B cell (primary cell): ENCODE measurements at regions not wholly inside any gene's neighbourhood (a gene's known extent, or its start where the extent isn't known, plus 50 kb on each side); places are given as distances from the start of the nearest gene placed in this dataset.

ENCODE experiments used
- ATAC-seq: fragments of 200-7000 bp; cut with Tn5 transposase; one replicate; pipeline ENCODE4 v1.10.0; 2021; ENCODE audit warnings: low read depth, mild to moderate bottlenecking, moderate number of reproducible peaks, moderate library complexity
- CTCF ChIA-PET: fragments of 350-600 bp; sonication (Branson Sonifier 250); formaldehyde crosslinking; loops from one replicate; lab custom pipeline; 2021; ENCODE audit warnings: antibody characterized with exemption, inconsistent platforms; lab: Charles Lee
- POLR2A ChIA-PET: fragments of 350-600 bp; sonication (Branson Sonifier 250); formaldehyde crosslinking; loops from one replicate; lab custom pipeline; 2021; ENCODE audit warnings: antibody characterized with exemption; lab: Charles Lee
- DNase-seq: peaks from one replicate; pipeline ENCODE4 v3.0.0; 2013
- H2AFZ ChIP-seq: 2 replicates; pipeline ENCODE4 v1.6.1; 2012; ENCODE audit warnings: mild to moderate bottlenecking, low read depth, low read length; ENCODE audit not compliant: insufficient read depth, poor library complexity, severe bottlenecking
- H3K27ac ChIP-seq, 2 donors: 1 replicate in 1 of 2; 2 replicates in 1 of 2; pipeline ENCODE4 v1.5.1; 2012 to 2013; ENCODE audit warnings: low read length in 2 of 2, mild to moderate bottlenecking in 2 of 2, moderate library complexity in 1 of 2
- H3K27me3 ChIP-seq, 4 experiments: fragments of 200-600 bp in 1 of 4; sonication (generic) in 1 of 4; replicated peaks in 1 of 4; 1 replicate in 2 of 4; 2 replicates in 2 of 4; pipeline versions ENCODE4 v1.6.1 to v1.7.0; 2013 to 2016; ENCODE audit warnings: low read length in 3 of 4, mild to moderate bottlenecking in 2 of 4, mixed read lengths in 1 of 4, moderate library complexity in 1 of 4; ENCODE audit not compliant: insufficient read depth in 4 of 4, control insufficient read depth in 3 of 4; ENCODE audit errors: control extremely low read depth in 1 of 4
- H3K36me3 ChIP-seq, 2 experiments: replicated peaks in 1 of 2; 1 replicate in 1 of 2; 2 replicates in 1 of 2; pipeline versions ENCODE4 v1.6.1 to v1.7.1; 2013; ENCODE audit warnings: low read length in 1 of 2; ENCODE audit not compliant: insufficient read depth in 2 of 2, control insufficient read depth in 1 of 2; ENCODE audit errors: control extremely low read depth in 1 of 2, extremely low read depth in 1 of 2
- H3K4me1 ChIP-seq, 2 donors: fragments of 200-600 bp in 1 of 2; sonication (generic) in 1 of 2; 1 replicate in 1 of 2; 2 replicates in 1 of 2; pipeline versions ENCODE4 v1.5.1 to v1.6.1; 2013 to 2017; ENCODE audit warnings: low read length in 2 of 2; ENCODE audit not compliant: control insufficient read depth in 2 of 2, insufficient read depth in 2 of 2
- H3K4me2 ChIP-seq: replicated peaks from 2 replicates; pipeline ENCODE3; 2012; ENCODE audit warnings: mild to moderate bottlenecking, low read depth, low read length; ENCODE audit not compliant: poor library complexity, severe bottlenecking
- H3K4me3 ChIP-seq, 5 experiments: fragments of 200-600 bp in 1 of 5; sonication (generic) in 1 of 5; 1 replicate in 3 of 5; 2 replicates in 2 of 5; pipeline versions ENCODE4 v1.5.1 to v1.7.0; 2011 to 2016; ENCODE audit warnings: low read length in 4 of 5, mild to moderate bottlenecking in 4 of 5, low read depth in 2 of 5, control low read depth in 1 of 5, moderate library complexity in 1 of 5; ENCODE audit not compliant: insufficient read depth in 1 of 5; ENCODE audit errors: control extremely low read depth in 1 of 5, extremely low read depth in 1 of 5
- H3K79me2 ChIP-seq: fragments of 200-600 bp; sonication (generic); one replicate; pipeline ENCODE4 v1.6.0; 2016; ENCODE audit warnings: low read length; ENCODE audit not compliant: control insufficient read depth, insufficient read depth
- H3K9ac ChIP-seq: fragments of 200-600 bp; sonication (generic); 2 replicates; pipeline ENCODE4 v1.6.1; 2017; ENCODE audit warnings: mild to moderate bottlenecking, low read length, moderate library complexity
- H3K9me3 ChIP-seq, 3 donors: one replicate each; pipeline versions ENCODE4 v1.6.1 to v1.7.1; 2013; ENCODE audit warnings: low read length in 2 of 3; ENCODE audit not compliant: control insufficient read depth in 2 of 3, insufficient read depth in 1 of 3; ENCODE audit errors: control extremely low read depth in 1 of 3
- H4K20me1 ChIP-seq: 2 replicates; pipeline ENCODE4 v1.6.0; 2012; ENCODE audit warnings: mild to moderate bottlenecking, low read length; ENCODE audit not compliant: insufficient read depth, control insufficient read depth, poor library complexity, severe bottlenecking
- H3K27ac Mint-ChIP-seq: one replicate; pipeline ENCODE4 v1.8.0; 2021; ENCODE audit warnings: mixed read lengths
- H3K27me3 Mint-ChIP-seq: one replicate; pipeline ENCODE4 v1.8.0; 2021; ENCODE audit warnings: mixed read lengths
- H3K4me1 Mint-ChIP-seq: one replicate; pipeline ENCODE4 v1.8.0; 2021; ENCODE audit warnings: mixed read lengths
- H3K4me3 Mint-ChIP-seq: one replicate; pipeline ENCODE4 v1.8.0; 2021; ENCODE audit warnings: mixed read lengths
- H3K9me3 Mint-ChIP-seq: one replicate; pipeline ENCODE4 v1.8.0; 2022; ENCODE audit warnings: mixed read lengths; ENCODE audit not compliant: insufficient read depth
- CTCF ChIP-seq: fragments of 200-600 bp; IDR thresholded peaks from one replicate; pipeline ENCODE4 v1.8.0; 2022; ENCODE audit warnings: antibody characterized with exemption, mild to moderate bottlenecking
- EZH2 ChIP-seq: IDR thresholded peaks from 2 replicates; pipeline ENCODE4 v1.6.1; 2012; ENCODE audit warnings: borderline replicate concordance, low read depth, mild to moderate bottlenecking, moderate library complexity, low read length; ENCODE audit not compliant: insufficient read depth, poor library complexity, severe bottlenecking
- WGBS: methylation state at CpG from one replicate; pipeline ENCODE4 v1.1.5; 2013; ENCODE audit warnings: missing lambda C conversion rate; ENCODE audit not compliant: insufficient coverage; 5-methylcytosine and 5-hydroxymethylcytosine counted together
- intact Hi-C: fragments of 100-400 bp; cut with micrococcal nuclease; formaldehyde crosslinking; loops from one replicate; pipeline ENCODE4 v1.10.0; 2022

DNA sequence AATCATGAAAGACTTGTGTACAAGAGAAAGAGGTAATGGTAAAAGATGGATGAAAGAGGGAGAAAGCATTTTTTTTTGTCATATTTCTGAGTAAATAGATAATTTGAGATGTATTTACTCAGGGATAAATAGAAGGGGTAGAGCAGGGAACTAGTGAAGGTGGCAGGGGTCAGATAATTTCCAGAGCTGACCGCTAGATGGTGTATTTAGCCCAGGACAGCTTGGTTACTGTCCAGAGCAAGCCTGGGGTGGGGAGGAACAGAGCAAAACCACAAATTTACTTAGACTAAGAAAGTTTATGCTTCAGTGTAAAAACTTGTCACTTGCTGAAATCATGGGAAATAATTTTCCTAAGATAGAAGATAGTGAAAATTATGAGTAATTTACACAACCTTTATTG lies 91.5 kb downstream of the XCL2 start:
- Histone ChIP-seq H3K4me3 (no peak overlapping the region), H3K4me1 (no peaks in the 10 kb centered on the region), H4K20me1 (no peaks in the 10 kb centered on the region), H3K27ac (no peak overlapping the region), H3K36me3 (no peaks in the 10 kb centered on the region), H3K27me3 (no peaks in the 10 kb centered on the region), H3K79me2 (no peaks in the 10 kb centered on the region), H3K9me3 (no peaks in the 10 kb centered on the region), H2AFZ (no peak overlapping the region), H3K9ac (no peak overlapping the region), H3K4me2 (no peak overlapping the region)
- ATAC-seq, result no peak
- Mint-ChIP-seq H3K4me1 (no peaks in the 10 kb centered on the region), H3K27me3 (no peaks in the 10 kb centered on the region), H3K27ac (no peak overlapping the region), H3K9me3 (no peaks in the 10 kb centered on the region), H3K4me3 (no peak overlapping the region)
- intact Hi-C loops, result no loop called here
- DNase-seq, result no peak
- POLR2A ChIA-PET, result no interaction called here
- CTCF ChIA-PET, result interaction anchor here (0.6 kb wide), 1 partner anchor 951 kb away, joined by 3 read pairs; no protein-coding TSS in a partner anchor
- WGBS, result no CpG with 5 or more reads among the region's 1 CpG
- no peak for TF ChIP-seq EZH2
- no peak for TF ChIP-seq CTCF

- ChIA-PET POLR2A (no interaction called here), CTCF (no interaction called here)
- H3K36me3 ChIP-seq, result no peaks in the 10 kb centered on the region
- H3K27me3 ChIP-seq, result no peaks in the 10 kb centered on the region
- Mint-ChIP-seq H3K9me3 (no peaks in the 10 kb centered on the region), H3K4me3 (no peak overlapping the region), H3K4me1 (no peaks in the 10 kb centered on the region), H3K27ac (no peak overlapping the region), H3K27me3 (peaks cover 10% of the 10 kb centered on the region)
- 17% methylated on average over 1 of the region's 1 CpG for WGBS
- H2AFZ ChIP-seq, result no peak overlapping the region
- no peak overlapping the region for H3K9ac ChIP-seq
- no peaks in the 10 kb centered on the region for H3K79me2 ChIP-seq
- intact Hi-C loops, result no loop called here
- H3K4me2 ChIP-seq, result no peak overlapping the region
- no peak overlapping the region for H3K4me3 ChIP-seq
- ATAC-seq (no peak), DNase-seq (no peak)
- H3K27ac ChIP-seq, result no peak overlapping the region
- no peaks in the 10 kb centered on the region for H4K20me1 ChIP-seq
- no peak for TF ChIP-seq EZH2
- TF ChIP-seq CTCF, result no peak
- no peaks in the 10 kb centered on the region for H3K9me3 ChIP-seq
- H3K4me1 ChIP-seq, result no peaks in the 10 kb centered on the region
Observed at GRCh38 chr1:168447871-168448270, 95.9 kb downstream of the XCL2 start.
